ENCODE measurements at regions not wholly inside any gene's neighbourhood (a gene's known extent, or its start where the extent isn't known, plus 50 kb on each side); places are given as distances from the start of the nearest gene placed in this dataset.

GRCh38 chr1:218728898-218729565 is 383.9 kb downstream of the TGFB2 start:
- no peak for DNase-seq

- DNase-seq, result peak; percentile 39
These were observed 390.4 kb downstream of the TGFB2 start for GRCh38 chr1:218735436-218736032.

GRCh38 chr1:218739426-218739825 is 394.3 kb downstream of the TGFB2 start:
- no peak for DNase-seq

DNA sequence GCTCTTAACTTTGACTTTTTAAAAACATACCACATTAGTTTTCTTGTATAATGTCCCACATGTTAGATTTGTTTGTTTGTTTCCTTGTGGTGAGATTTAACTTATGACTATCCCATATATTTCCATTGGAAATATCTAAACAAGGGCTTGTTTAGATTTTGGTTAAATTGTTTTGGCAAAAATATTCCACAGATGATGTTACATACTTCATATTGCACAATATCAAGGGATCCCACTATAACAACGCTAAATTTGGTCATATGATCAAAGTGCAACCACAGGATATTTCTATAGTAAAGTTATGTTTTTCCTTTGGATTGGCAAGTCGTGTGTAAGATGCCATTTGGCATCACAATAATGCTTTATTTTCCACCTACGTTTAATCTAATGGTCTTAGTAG is 396.7 kb downstream of the TGFB2 start:
- no peak for DNase-seq

GRCh38 chr1:218742467-218743262 is 397.5 kb downstream of the TGFB2 start:
- DNase-seq, result no peak

- DNase-seq, result no peak
These were observed 398.8 kb downstream of the TGFB2 start for GRCh38 chr1:218743861-218744505.

GRCh38 chr1:218748071-218748470 is 402.9 kb downstream of the TGFB2 start:
- DNase-seq, result no peak

DNA sequence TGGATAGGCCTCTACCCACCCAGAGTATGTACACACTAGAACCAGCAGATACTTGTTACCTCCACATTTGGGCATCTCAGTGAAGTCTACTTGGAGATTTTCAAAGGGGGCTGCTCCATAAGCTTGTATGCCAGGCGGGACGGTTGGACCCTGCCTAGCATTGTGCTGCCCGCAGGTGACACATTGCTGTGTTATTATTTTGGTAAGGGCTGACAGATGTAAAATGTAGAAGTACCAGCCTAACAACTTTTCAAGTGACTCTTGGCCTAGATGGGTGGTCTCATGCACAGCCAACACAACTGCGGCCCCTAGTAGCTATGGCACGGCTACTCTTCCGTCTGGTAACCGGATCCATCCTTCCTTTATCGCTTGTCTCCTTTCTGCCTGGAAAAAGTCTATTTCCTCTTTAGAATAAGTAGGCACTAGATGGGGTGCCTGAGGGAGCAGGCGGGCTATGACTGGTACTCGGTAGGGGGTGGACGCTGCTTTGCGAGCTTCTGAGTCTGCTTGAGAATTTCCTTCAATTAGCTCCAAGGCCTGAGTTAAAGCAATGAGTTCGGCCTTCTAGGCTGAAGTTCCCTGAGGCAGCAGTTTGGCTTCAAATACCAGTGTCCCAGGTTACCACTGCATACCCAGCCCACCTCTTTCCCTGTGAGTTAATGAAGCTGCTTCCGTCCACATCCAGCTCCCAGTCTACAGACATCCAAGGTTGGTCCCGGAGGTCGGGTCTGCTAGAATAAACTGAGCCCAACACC is 405.3 kb downstream of the TGFB2 start:
- no peak for DNase-seq

DNA sequence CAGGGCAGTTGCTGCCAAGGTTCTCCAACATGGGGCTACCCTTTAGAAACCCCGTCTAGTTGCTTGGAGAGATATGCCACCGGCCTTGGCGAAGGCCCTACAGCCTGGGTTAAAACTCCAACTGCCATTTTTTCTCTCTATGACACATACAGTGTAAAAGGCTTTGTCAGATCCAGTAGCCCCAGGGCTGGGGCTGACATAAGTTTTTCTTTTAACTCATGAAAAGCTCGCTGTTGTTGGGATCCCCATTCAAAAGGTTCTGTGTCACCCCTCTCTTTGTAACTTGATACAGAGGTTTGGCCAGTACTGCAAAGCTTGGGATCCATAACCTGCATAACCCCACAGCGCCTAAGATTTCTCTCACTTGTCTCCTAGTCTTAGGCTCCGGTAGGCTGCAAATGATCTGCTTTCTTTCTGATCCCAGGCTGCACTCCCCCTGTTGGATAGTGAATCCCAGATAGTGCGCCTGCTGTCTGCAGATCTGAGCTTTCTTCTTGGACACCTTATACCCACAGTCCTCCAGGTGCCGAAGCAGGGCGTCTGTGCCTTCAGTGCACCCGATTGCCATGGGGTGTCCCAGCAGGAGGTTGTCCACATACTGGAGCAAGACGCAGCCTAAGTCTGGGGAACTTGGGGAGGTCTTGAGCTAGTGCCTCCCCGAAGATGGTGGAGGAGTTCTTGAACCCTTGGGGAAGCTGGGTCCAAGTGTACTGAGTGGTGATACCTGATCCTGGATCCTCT is 406.2 kb downstream of the TGFB2 start:
- no peak for DNase-seq

GRCh38 chr1:218752126-218752525 is 407.0 kb downstream of the TGFB2 start:
- no peak for DNase-seq

- no peak for DNase-seq
These were observed 409.3 kb downstream of the TGFB2 start for GRCh38 chr1:218754477-218754876.

- DNase-seq, result no peak
These were observed 410.0 kb downstream of the TGFB2 start for GRCh38 chr1:218755128-218755527.

DNA sequence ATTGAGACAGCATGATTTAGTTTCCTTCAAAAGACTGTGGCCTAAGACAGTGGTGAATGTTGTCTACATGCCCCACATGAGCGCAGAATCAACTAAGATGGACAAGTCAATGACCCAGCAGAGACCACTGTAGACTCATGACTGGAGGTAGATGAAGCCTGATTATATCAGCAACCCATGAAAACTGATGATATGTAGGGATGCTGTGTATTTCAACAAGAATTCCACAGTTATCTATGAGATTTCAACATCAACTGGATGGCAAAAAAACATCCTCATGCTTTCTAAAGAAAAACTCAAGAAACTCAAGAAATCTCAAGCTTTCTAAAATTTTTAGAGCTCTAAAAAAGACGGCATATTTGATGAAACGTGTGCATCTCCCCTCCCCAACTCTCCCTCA is 413.9 kb upstream of the LYPLAL1 start:
- no peak for DNase-seq

DNA sequence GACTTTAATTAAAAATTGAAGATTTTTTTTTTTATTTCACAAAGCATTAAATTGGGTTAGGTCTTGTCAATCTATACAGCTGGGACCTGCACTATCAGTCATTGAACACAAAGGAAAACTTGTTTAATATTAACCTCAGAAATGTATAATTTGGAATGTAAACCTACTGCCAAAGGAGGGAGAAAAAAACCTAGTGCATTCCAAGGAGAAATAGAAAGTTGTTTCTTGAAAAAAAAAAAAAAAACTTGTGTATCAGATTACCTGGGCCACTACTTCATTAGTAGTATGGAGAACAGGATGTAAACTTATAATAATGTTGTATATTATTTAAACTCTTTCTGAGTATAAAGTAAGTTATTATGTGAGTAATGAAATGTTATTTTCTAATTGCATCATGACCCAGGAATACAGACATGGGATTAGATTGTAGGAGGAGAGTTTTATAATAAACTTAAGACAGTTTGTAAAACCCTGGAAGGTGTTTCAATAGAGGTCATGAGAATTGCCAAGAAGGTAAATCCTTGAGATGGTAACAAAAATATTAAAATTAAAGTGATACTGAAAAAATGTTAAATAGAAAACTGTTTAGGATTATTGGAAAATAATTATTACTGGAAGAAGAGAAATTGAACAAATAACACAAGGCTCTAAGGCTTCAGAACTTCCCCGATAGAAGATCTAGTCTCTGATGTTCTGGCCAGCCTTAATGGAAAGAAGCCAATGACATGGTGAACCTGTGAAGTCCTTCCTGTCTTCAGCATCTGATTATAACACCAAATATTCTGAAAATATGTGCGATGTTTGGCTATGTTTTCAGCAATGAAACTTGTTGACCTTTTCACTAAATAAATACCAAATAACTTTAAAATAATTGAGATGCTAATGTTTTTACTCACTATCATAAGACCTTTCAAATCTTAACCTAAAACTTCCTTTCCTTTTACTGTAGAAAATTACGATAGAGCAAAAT is 412.8 kb upstream of the LYPLAL1 start:
- DNase-seq, result no peak

DNA sequence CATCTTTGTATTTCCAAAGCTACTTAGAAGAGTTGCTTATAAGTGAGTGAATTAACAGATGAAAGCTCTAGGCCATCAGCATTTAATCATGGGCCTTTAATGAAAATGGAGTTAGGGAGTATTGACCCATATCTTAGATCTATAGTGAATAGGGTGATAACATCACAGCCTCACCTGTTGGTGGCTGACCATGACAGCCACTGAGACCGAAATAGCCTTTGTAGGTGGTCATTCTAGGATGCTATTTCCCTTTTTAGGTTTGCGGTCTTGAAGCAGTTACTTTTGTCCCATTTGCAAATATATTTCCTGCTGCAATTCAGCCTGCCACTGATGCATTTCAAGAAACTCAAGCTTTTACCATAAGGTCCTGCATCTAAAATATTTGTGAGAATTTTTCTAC is 410.1 kb upstream of the LYPLAL1 start:
- no peak for DNase-seq

DNA sequence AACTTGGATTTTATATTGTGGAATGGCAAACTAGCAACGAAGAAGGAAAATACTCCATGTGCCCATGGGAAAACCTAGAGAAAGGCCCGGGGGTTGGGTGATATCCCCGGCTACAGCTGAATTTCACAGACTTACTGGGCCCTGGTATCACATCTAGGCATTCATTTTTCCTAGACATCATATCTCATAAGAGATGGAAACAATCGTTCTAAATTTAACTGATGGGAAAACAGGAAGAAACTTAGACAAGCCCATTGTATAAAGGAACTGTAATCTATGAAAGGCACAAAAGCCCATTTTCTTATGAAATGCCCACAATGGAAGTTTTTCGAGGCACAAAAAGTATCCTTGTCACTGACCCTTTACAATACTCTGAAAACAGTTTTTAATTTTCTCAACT is 407.9 kb upstream of the LYPLAL1 start:
- no peak for DNase-seq

DNA sequence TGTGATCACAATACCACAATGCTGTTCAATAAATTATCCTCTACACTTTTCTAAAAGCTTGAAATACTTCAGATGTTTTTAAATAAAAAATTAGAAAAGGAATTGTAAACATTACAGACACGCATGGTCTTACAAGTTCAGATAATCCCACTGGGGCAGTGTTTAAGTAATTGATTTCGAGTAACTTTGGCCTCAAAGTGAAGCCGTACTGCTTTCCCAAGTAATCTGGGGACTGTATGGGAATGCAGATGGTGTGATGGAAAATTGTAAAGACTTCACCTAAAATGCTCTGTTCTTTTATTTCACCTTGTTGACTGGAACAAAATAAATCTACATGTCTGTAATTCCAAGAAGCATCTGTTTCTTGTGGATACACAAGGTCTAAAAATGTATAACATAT is 401.7 kb upstream of the LYPLAL1 start:
- DNase-seq, result no peak

GRCh38 chr1:218772575-218772974 is 401.1 kb upstream of the LYPLAL1 start:
- no peak for DNase-seq

- no peak for DNase-seq
These were observed 398.1 kb upstream of the LYPLAL1 start for GRCh38 chr1:218775501-218776021.

DNA sequence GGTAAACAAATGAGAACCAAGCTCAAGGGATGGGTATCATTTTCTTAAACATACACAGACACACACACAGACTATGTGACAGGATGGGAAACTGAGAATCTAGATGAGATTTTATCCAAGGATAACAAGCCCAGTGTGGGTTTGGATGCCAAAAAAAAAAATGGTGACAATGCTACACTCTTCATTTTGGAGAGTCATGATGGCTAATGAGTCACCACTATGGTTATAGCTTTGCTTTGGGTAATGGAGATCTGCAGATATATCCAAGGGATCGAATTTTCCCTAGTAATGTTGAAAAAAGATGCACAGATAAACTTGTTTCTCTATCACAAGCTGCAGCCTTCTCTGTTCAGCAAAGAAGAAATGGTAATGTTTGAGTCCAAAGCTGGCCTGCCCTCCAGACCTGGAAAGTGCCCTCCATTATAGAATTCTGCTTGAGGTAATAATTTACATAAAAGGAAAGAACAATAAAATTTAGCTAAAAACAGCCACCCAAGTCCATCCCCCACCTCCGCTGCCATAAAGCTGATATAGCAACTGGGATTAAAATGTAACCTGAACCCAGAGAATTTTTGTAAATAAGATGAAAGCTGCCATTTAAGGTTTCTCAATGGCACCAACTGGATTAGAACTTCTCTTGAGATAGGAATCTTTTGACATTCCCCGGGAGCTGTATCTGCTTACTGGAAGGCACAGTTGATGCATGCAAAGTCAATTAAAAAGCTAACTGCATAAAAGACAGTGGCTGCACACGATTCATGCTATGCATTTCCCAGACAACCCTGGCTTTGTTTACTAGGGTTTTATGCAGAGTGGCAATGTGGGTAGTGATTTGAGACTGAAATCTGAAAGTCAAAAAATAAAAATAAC is 395.2 kb upstream of the LYPLAL1 start:
- no peak for DNase-seq

All from amniotic stem cell (primary cell).